Kidney (tissue), 13 donors: ENCODE measurements at regions not wholly inside any gene's neighbourhood (a gene's known extent, or its start where the extent isn't known, plus 50 kb on each side); places are given as distances from the start of the nearest gene placed in this dataset.

Experiments used
- DNase-seq, 5 donors: peaks; one replicate each; pipeline ENCODE4 v3.0.0-alpha.2; 2013 to 2020
- FAIRE-seq: peaks from 2 replicates; lab custom pipeline; 2012; peaks lifted over from hg19 to GRCh38; lab: Jason Lieb, UNC
- H3K27ac ChIP-seq, 2 donors: one replicate each; pipeline ENCODE4 v1.7.0; 2013; ENCODE audit warnings: low read depth in 2 of 2, low read length in 2 of 2, inconsistent platforms in 1 of 2
- H3K27me3 ChIP-seq: one replicate; pipeline ENCODE4 v1.7.1; 2013; ENCODE audit warnings: low read length, inconsistent platforms; ENCODE audit not compliant: control insufficient read depth, insufficient read depth
- H3K36me3 ChIP-seq, 3 donors: one replicate each; pipeline versions ENCODE4 v1.7.0 to v1.7.1; 2013; ENCODE audit warnings: low read length in 3 of 3, control low read depth in 1 of 3, inconsistent platforms in 1 of 3; ENCODE audit not compliant: insufficient read depth in 3 of 3, control insufficient read depth in 2 of 3
- H3K4me1 ChIP-seq, 3 donors: one replicate each; pipeline versions ENCODE4 v1.7.0 to v1.7.1; 2013; ENCODE audit warnings: low read length in 3 of 3, inconsistent platforms in 1 of 3, low read depth in 1 of 3; ENCODE audit not compliant: control insufficient read depth in 2 of 3, insufficient read depth in 2 of 3
- H3K4me3 ChIP-seq, 3 donors: one replicate each; pipeline versions ENCODE4 v1.7.0 to v1.8.1; 2013; ENCODE audit warnings: low read length in 3 of 3, control low read depth in 1 of 3, inconsistent platforms in 1 of 3
- H3K9ac ChIP-seq, 3 donors: one replicate each; pipeline versions ENCODE4 v1.7.0 to v1.7.1; 2013; ENCODE audit warnings: low read length in 3 of 3, control low read depth in 1 of 3, inconsistent platforms in 1 of 3
- H3K9me3 ChIP-seq, 3 donors: one replicate each; pipeline versions ENCODE4 v1.7.0 to v1.7.1; 2013; ENCODE audit warnings: low read length in 3 of 3, control low read depth in 1 of 3, inconsistent platforms in 1 of 3; ENCODE audit not compliant: control insufficient read depth in 2 of 3, insufficient read depth in 1 of 3
- CTCF ChIP-seq: IDR thresholded peaks from 3 replicates; pipeline ENCODE4 v1.5.1; 2012; ENCODE audit warnings: mild to moderate bottlenecking, moderate library complexity, borderline replicate concordance; ENCODE audit not compliant: insufficient read depth; ENCODE audit errors: extremely low read depth
- intact Hi-C: fragments of 100-400 bp; cut with DNase I; formaldehyde crosslinking; loops from one replicate; pipeline ENCODE4 v1.11.1; 2022
- donor health status: control.
- donor health status: control.
- donor health status: control.
- donor health status: control.
- donor health status: control.
- donor health status: DM: yes; HTN: yes; CAD: no.
- donor health status: Normal renal cell carcinoma (clear cell type).

- H3K27ac ChIP-seq, result no peak overlapping the region
- H3K9ac ChIP-seq, result no peak overlapping the region
- TF ChIP-seq CTCF, result no peak
- intact Hi-C loops, result no loop called here
- no peak for FAIRE-seq
- no peak for DNase-seq
- H3K9me3 ChIP-seq, result no peaks in the 10 kb centered on the region
- H3K4me1 ChIP-seq, result peaks cover 0 to 4% (median 0%) of the 10 kb centered on the region in 3 donors
- H3K4me3 ChIP-seq, result no peak overlapping the region
- peaks cover 2% of the 10 kb centered on the region for H3K27me3 ChIP-seq
- H3K36me3 ChIP-seq, result no peaks in the 10 kb centered on the region
These were observed 419.4 kb upstream of the MGMT start for GRCh38 chr10:129047600-129047999.

GRCh38 chr10:129048513-129048912 is 418.5 kb upstream of the MGMT start:
- Histone ChIP-seq H3K36me3 (no peaks in the 10 kb centered on the region), H3K9ac (no peak overlapping the region), H3K27ac (no peak overlapping the region), H3K4me3 (no peak overlapping the region), H3K9me3 (no peaks in the 10 kb centered on the region), H3K4me1 (peaks cover 0 to 4% (median 0%) of the 10 kb centered on the region in 3 donors), H3K27me3 (peaks cover 2% of the 10 kb centered on the region)
- FAIRE-seq (no peak), DNase-seq (peak in 2 of 5 donors; percentile 35 to 50)
- intact Hi-C loops, result no loop called here
- TF ChIP-seq CTCF, result no peak

- no peaks in the 10 kb centered on the region for H3K36me3 ChIP-seq
- no peaks in the 10 kb centered on the region for H3K9me3 ChIP-seq
- FAIRE-seq, result no peak
- no peak for TF ChIP-seq CTCF
- H3K4me1 ChIP-seq, result peaks cover 0 to 4% (median 0%) of the 10 kb centered on the region in 3 donors
- H3K27ac ChIP-seq, result no peak overlapping the region
- no peak overlapping the region for H3K4me3 ChIP-seq
- no peak for DNase-seq
- intact Hi-C loops, result no loop called here
- H3K27me3 ChIP-seq, result peaks cover 2% of the 10 kb centered on the region
- no peak overlapping the region for H3K9ac ChIP-seq
These were observed 417.5 kb upstream of the MGMT start for GRCh38 chr10:129049501-129049900.

GRCh38 chr10:129055225-129055624 is 411.8 kb upstream of the MGMT start:
- Histone ChIP-seq H3K4me3 (no peak overlapping the region), H3K4me1 (peaks cover 0 to 2% (median 0%) of the 10 kb centered on the region in 3 donors), H3K36me3 (no peaks in the 10 kb centered on the region), H3K9me3 (no peaks in the 10 kb centered on the region), H3K27ac (no peak overlapping the region), H3K9ac (no peak overlapping the region), H3K27me3 (peaks cover 2% of the 10 kb centered on the region)
- no peak for TF ChIP-seq CTCF
- no peak for FAIRE-seq
- intact Hi-C loops, result no loop called here
- DNase-seq, result no peak
